Mesodermal cell (in vitro differentiated cells): ENCODE measurements at regions not wholly inside any gene's neighbourhood (a gene's known extent, or its start where the extent isn't known, plus 50 kb on each side); places are given as distances from the start of the nearest gene placed in this dataset.
"Not testable (repeated sequence)": the region's sequence is repeated elsewhere in the genome, so short reads cannot be mapped to it uniquely, and the experiment has no call there.

Experiments
- H3K27ac ChIP-seq: 2 replicates; pipeline ENCODE4 v1.7.0; 2013; ENCODE audit warnings: mild to moderate bottlenecking, low read depth, low read length, moderate library complexity; ENCODE audit not compliant: severe bottlenecking
- H3K36me3 ChIP-seq: 2 replicates; pipeline ENCODE4 v1.7.1; 2013; ENCODE audit warnings: mild to moderate bottlenecking, low read length, moderate library complexity; ENCODE audit not compliant: control insufficient read depth, insufficient read depth
- H3K4me1 ChIP-seq: one replicate; pipeline ENCODE4 v1.7.1; 2013; ENCODE audit warnings: mild to moderate bottlenecking, low read length; ENCODE audit not compliant: insufficient read depth, control insufficient read depth, poor library complexity, severe bottlenecking
- H3K4me3 ChIP-seq: 2 replicates; pipeline ENCODE4 v1.7.0; 2013; ENCODE audit warnings: low read length, control low read depth, mild to moderate bottlenecking; ENCODE audit not compliant: insufficient read depth, poor library complexity, severe bottlenecking; ENCODE audit errors: extremely low read depth
- H3K9me3 ChIP-seq: 2 replicates; pipeline ENCODE4 v1.7.1; 2013; ENCODE audit warnings: mild to moderate bottlenecking, low read length, moderate library complexity; ENCODE audit not compliant: control insufficient read depth
- WGBS, 2 experiments: methylation state at CpG; one replicate each; pipeline ENCODE4 v1.1.5; 2013; ENCODE audit warnings: missing lambda C conversion rate in 2 of 2; ENCODE audit not compliant: insufficient coverage in 2 of 2; 5-methylcytosine and 5-hydroxymethylcytosine counted together

- H3K9me3 ChIP-seq = no peaks in the 10 kb centered on the region
- no peaks in the 10 kb centered on the region for H3K36me3 ChIP-seq
- H3K27ac ChIP-seq = no peak overlapping the region
- no peak overlapping the region for H3K4me3 ChIP-seq
- H3K4me1 ChIP-seq = peaks cover 3% of the 10 kb centered on the region
- 81 to 82% methylated on average over 3 to 5 of the region's 6 CpGs for WGBS, 2 experiments
These were observed 106.7 kb downstream of the RAP2A start for GRCh38 chr13:97540696-97541095.

- Histone ChIP-seq H3K4me1 (peaks cover 3% of the 10 kb centered on the region), H3K36me3 (no peaks in the 10 kb centered on the region), H3K27ac (no peak overlapping the region), H3K9me3 (no peaks in the 10 kb centered on the region), H3K4me3 (no peak overlapping the region)
- 92 to 100% methylated on average over 1 of the region's 4 CpGs for WGBS, 2 experiments
These were observed 108.2 kb downstream of the RAP2A start for GRCh38 chr13:97542102-97542685.

GRCh38 chr13:97544031-97544765 lies 110.2 kb downstream of the RAP2A start:
- peaks cover 3% of the 10 kb centered on the region for H3K4me1 ChIP-seq
- no peaks in the 10 kb centered on the region for H3K9me3 ChIP-seq
- no peaks in the 10 kb centered on the region for H3K36me3 ChIP-seq
- no peak overlapping the region for H3K27ac ChIP-seq
- no peak overlapping the region for H3K4me3 ChIP-seq
- WGBS, 2 experiments = 71% methylated on average over 1 of the region's 3 CpGs; no CpG with 5 or more reads in 1 of the 2 experiments

GRCh38 chr13:97544971-97545499 lies 111.1 kb downstream of the RAP2A start:
- not testable (repeated sequence) for H3K4me1 ChIP-seq, H3K4me3 ChIP-seq, H3K36me3 ChIP-seq, H3K9me3 ChIP-seq, H3K27ac ChIP-seq
- 92 to 93% methylated on average over 20 to 23 of the region's 25 CpGs for WGBS, 2 experiments

GRCh38 chr13:97548138-97548537 lies 114.2 kb downstream of the RAP2A start:
- H3K27ac ChIP-seq = no peak overlapping the region
- no peaks in the 10 kb centered on the region for H3K9me3 ChIP-seq
- no peaks in the 10 kb centered on the region for H3K36me3 ChIP-seq
- H3K4me1 ChIP-seq = peaks cover 3% of the 10 kb centered on the region
- no peak overlapping the region for H3K4me3 ChIP-seq
- WGBS, 2 experiments = 67% methylated on average over 1 of the region's 3 CpGs; no CpG with 5 or more reads in 1 of the 2 experiments

GRCh38 chr13:97548711-97549110 lies 114.7 kb downstream of the RAP2A start:
- H3K27ac ChIP-seq = no peak overlapping the region
- no peak overlapping the region for H3K4me3 ChIP-seq
- H3K36me3 ChIP-seq = no peaks in the 10 kb centered on the region
- peaks cover 3% of the 10 kb centered on the region for H3K4me1 ChIP-seq
- no peaks in the 10 kb centered on the region for H3K9me3 ChIP-seq
- 80 to 84% methylated on average over 2 to 3 of the region's 4 CpGs for WGBS, 2 experiments

GRCh38 chr13:97549201-97549600 lies 115.2 kb downstream of the RAP2A start:
- WGBS, 2 experiments = 73 to 83% methylated on average over 1 of the region's 1 CpG
- H3K9me3 ChIP-seq = no peaks in the 10 kb centered on the region
- no peaks in the 10 kb centered on the region for H3K36me3 ChIP-seq
- H3K4me1 ChIP-seq = peaks cover 3% of the 10 kb centered on the region
- H3K4me3 ChIP-seq = no peak overlapping the region
- H3K27ac ChIP-seq = no peak overlapping the region

GRCh38 chr13:97554496-97554895 lies 120.5 kb downstream of the RAP2A start:
- WGBS, 2 experiments = 100% methylated on average over 1 to 2 of the region's 2 CpGs
- Histone ChIP-seq H3K27ac (no peak overlapping the region), H3K36me3 (no peaks in the 10 kb centered on the region), H3K4me1 (no peaks in the 10 kb centered on the region), H3K9me3 (no peaks in the 10 kb centered on the region), H3K4me3 (no peak overlapping the region)

GRCh38 chr13:97555034-97555433 lies 121.1 kb downstream of the RAP2A start:
- Histone ChIP-seq H3K9me3 (no peaks in the 10 kb centered on the region), H3K27ac (no peak overlapping the region), H3K4me1 (no peaks in the 10 kb centered on the region), H3K36me3 (no peaks in the 10 kb centered on the region), H3K4me3 (no peak overlapping the region)
- no CpG with 5 or more reads among the region's 1 CpG for WGBS, 2 experiments

GRCh38 chr13:97559030-97559429 lies 125.1 kb downstream of the RAP2A start:
- no peaks in the 10 kb centered on the region for H3K36me3 ChIP-seq
- H3K27ac ChIP-seq = no peak overlapping the region
- H3K4me3 ChIP-seq = no peak overlapping the region
- WGBS, 2 experiments = no CpG with 5 or more reads among the region's 2 CpGs
- no peaks in the 10 kb centered on the region for H3K9me3 ChIP-seq
- H3K4me1 ChIP-seq = no peaks in the 10 kb centered on the region

GRCh38 chr13:97559981-97560380 lies 126.0 kb downstream of the RAP2A start:
- no peak overlapping the region for H3K4me3 ChIP-seq
- no peak overlapping the region for H3K27ac ChIP-seq
- H3K4me1 ChIP-seq = no peaks in the 10 kb centered on the region
- no peaks in the 10 kb centered on the region for H3K9me3 ChIP-seq
- 83% methylated on average over 3 of the region's 3 CpGs; no CpG with 5 or more reads in 1 of the 2 experiments for WGBS, 2 experiments
- no peaks in the 10 kb centered on the region for H3K36me3 ChIP-seq
